AG10803 (cell line): ENCODE measurements at regions not wholly inside any gene's neighbourhood (a gene's known extent, or its start where the extent isn't known, plus 50 kb on each side); places are given as distances from the start of the nearest gene placed in this dataset.
A peak's percentile ranks its signal among the peaks of the same experiment; 100 is the strongest.

Experiments
- DNase-seq: peaks from one replicate; pipeline ENCODE4 v3.0.0; 2010; ENCODE audit warnings: low read depth
- H3K4me3 ChIP-seq: 2 replicates; pipeline ENCODE4 v1.5.1; 2011; ENCODE audit warnings: mild to moderate bottlenecking, low read length, control low read depth
- CTCF ChIP-seq: conservative IDR thresholded peaks from 2 replicates; pipeline ENCODE4 v1.5.1; 2011; ENCODE audit warnings: mild to moderate bottlenecking, low read length, control low read depth, inconsistent platforms

GRCh38 chr5:68012831-68013230, 202.7 kb upstream of the PIK3R1 start:
- TF ChIP-seq CTCF: no peak
- no peak for DNase-seq
- no peak overlapping the region for H3K4me3 ChIP-seq

- H3K4me3 ChIP-seq: no peak overlapping the region
- TF ChIP-seq CTCF: no peak
- peak; percentile 55 for DNase-seq
These were observed 203.1 kb upstream of the PIK3R1 start for GRCh38 chr5:68012429-68012828.

GRCh38 chr5:68011801-68012200, 203.8 kb upstream of the PIK3R1 start:
- TF ChIP-seq CTCF: no peak
- DNase-seq: peak; percentile 78
- no peak overlapping the region for H3K4me3 ChIP-seq

GRCh38 chr5:68011259-68011760, 204.2 kb upstream of the PIK3R1 start:
- no peak for TF ChIP-seq CTCF
- H3K4me3 ChIP-seq: no peak overlapping the region
- no peak for DNase-seq

GRCh38 chr5:68010740-68011139, 204.8 kb upstream of the PIK3R1 start:
- no peak overlapping the region for H3K4me3 ChIP-seq
- no peak for DNase-seq
- no peak for TF ChIP-seq CTCF

GRCh38 chr5:68007451-68007850, 208.1 kb upstream of the PIK3R1 start:
- peak; percentile 90 for DNase-seq
- no peak overlapping the region for H3K4me3 ChIP-seq
- TF ChIP-seq CTCF: no peak

GRCh38 chr5:68002836-68003235, 212.7 kb upstream of the PIK3R1 start:
- TF ChIP-seq CTCF: no peak
- no peak for DNase-seq
- no peak overlapping the region for H3K4me3 ChIP-seq
